H1 (cell line): ENCODE measurements at regions not wholly inside any gene's neighbourhood (a gene's known extent, or its start where the extent isn't known, plus 50 kb on each side); places are given as distances from the start of the nearest gene placed in this dataset.

Experiments
- CBX5 ChIP-seq: fragments of 300-800, 300-1000 bp; sonication (generic); IDR thresholded peaks from 2 replicates; pipeline ENCODE4 v1.7.1; 2016; ENCODE audit warnings: antibody characterized with exemption, low read length, low read depth
- EP300 ChIP-seq, 2 experiments: IDR thresholded peaks; 1 replicate in 1 of 2; 2 replicates in 1 of 2; pipeline ENCODE4 v1.6.1; 2011 to 2012; ENCODE audit warnings: low read depth in 2 of 2, low read length in 2 of 2, mild to moderate bottlenecking in 2 of 2, borderline replicate concordance in 1 of 2, inconsistent platforms in 1 of 2, moderate library complexity in 1 of 2
- GABPA ChIP-seq: IDR thresholded peaks from 2 replicates; pipeline ENCODE4 v1.6.1; 2011; ENCODE audit warnings: mild to moderate bottlenecking, low read length, moderate library complexity, borderline replicate concordance; ENCODE audit not compliant: insufficient read depth
- HDAC6 ChIP-seq: IDR thresholded peaks from one replicate; pipeline ENCODE4 v1.7.1; 2012; ENCODE audit warnings: low read depth, mild to moderate bottlenecking, inconsistent platforms, low read length, moderate library complexity
- SIN3A ChIP-seq, 2 experiments: IDR thresholded peaks in 1 of 2; conservative IDR thresholded peaks in 1 of 2; 2 replicates each; pipeline ENCODE4 v1.6.1; 2011 to 2012; ENCODE audit warnings: low read length in 2 of 2, improper control_type of control experiment in 1 of 2, low read depth in 1 of 2, mild to moderate bottlenecking in 1 of 2

- TF ChIP-seq SIN3A (conservative IDR thresholded peaks at IDR 0.05 in 1 of 2, IDR thresholded peaks at IDR 0.05 in 1 of 2; ENCODE audit: low read depth in 1 of 2, low read length in 2 of 2) (no peak), CBX5 (no peak), HDAC6 (no peak), EP300 (IDR thresholded peaks at IDR 0.05; ENCODE audit: borderline replicate concordance in 1 of 2, low read depth in 2 of 2, low read length in 2 of 2) (no peak), GABPA (no peak)
Observed at GRCh38 chr14:101186544-101186943, 283.0 kb upstream of the RTL1 start (continued).
